HEK293T (cell line): ENCODE measurements at regions not wholly inside any gene's neighbourhood (a gene's known extent, or its start where the extent isn't known, plus 50 kb on each side); places are given as distances from the start of the nearest gene placed in this dataset.

Experiments used
- CTCF ChIA-PET: fragments of 350-600 bp; formaldehyde crosslinking; extraction: SDS; loops from one replicate; lab custom pipeline; 2021; ENCODE audit warnings: antibody characterized with exemption, inconsistent platforms; lab: Yijun Ruan, JAX
- POLR2A ChIA-PET: fragments of 350-600 bp; formaldehyde crosslinking; extraction: SDS; loops from one replicate; lab custom pipeline; 2020; ENCODE audit warnings: antibody characterized with exemption, inconsistent platforms; lab: Yijun Ruan, JAX
- DNase-seq: peaks from one replicate; pipeline ENCODE4 v3.0.0; 2012; ENCODE audit warnings: mixed read lengths; ENCODE audit errors: extremely low spot score
- ARNT ChIP-seq: fragments of 450-650 bp; IDR thresholded peaks from 2 replicates; pipeline ENCODE4 v1.6.1; 2017; ENCODE audit warnings: mild to moderate bottlenecking
- BHLHE40 ChIP-seq: fragments of 450-650 bp; IDR thresholded peaks from 2 replicates; pipeline ENCODE4 v1.6.1; 2016; ENCODE audit warnings: mild to moderate bottlenecking, moderate library complexity, borderline replicate concordance
- CTBP1 ChIP-seq: fragments of 450-650 bp; IDR thresholded peaks from 2 replicates; pipeline ENCODE4 v1.6.1; 2016; ENCODE audit warnings: borderline replicate concordance
- ELF4 ChIP-seq: fragments of 450-650 bp; IDR thresholded peaks from 2 replicates; pipeline ENCODE4 v1.6.1; 2017; ENCODE audit warnings: antibody characterized with exemption
- FOXA1 ChIP-seq: fragments of 450-650 bp; IDR thresholded peaks from 2 replicates; pipeline ENCODE4 v1.6.1; 2016; ENCODE audit warnings: mild to moderate bottlenecking
- FOXK2 ChIP-seq: fragments of 450-650 bp; IDR thresholded peaks from 2 replicates; pipeline ENCODE4 v1.6.1; 2016; ENCODE audit warnings: mild to moderate bottlenecking
- FOXM1 ChIP-seq: fragments of 450-650 bp; IDR thresholded peaks from 2 replicates; pipeline ENCODE4 v1.6.1; 2017; ENCODE audit warnings: mild to moderate bottlenecking, borderline replicate concordance
- HDGF ChIP-seq: fragments of 450-650 bp; IDR thresholded peaks from 2 replicates; pipeline ENCODE4 v1.6.1; 2017; ENCODE audit warnings: antibody characterized with exemption, borderline replicate concordance
- L3MBTL2 ChIP-seq: fragments of 450-650 bp; conservative IDR thresholded peaks from 2 replicates; pipeline ENCODE4 v1.6.1; 2016; ENCODE audit warnings: mild to moderate bottlenecking
- LEF1 ChIP-seq: fragments of 450-650 bp; IDR thresholded peaks from 2 replicates; pipeline ENCODE4 v1.6.1; 2017; ENCODE audit warnings: mild to moderate bottlenecking, borderline replicate concordance
- NFRKB ChIP-seq: fragments of 450-650 bp; IDR thresholded peaks from 2 replicates; pipeline ENCODE4 v1.6.1; 2016; ENCODE audit warnings: mild to moderate bottlenecking, moderate library complexity
- PKNOX1 ChIP-seq: fragments of 450-650 bp; IDR thresholded peaks from 2 replicates; pipeline ENCODE4 v1.6.1; 2016
- SP1 ChIP-seq: fragments of 450-650 bp; IDR thresholded peaks from 2 replicates; pipeline ENCODE4 v1.6.1; 2017
- SUZ12 ChIP-seq: fragments of 450-650 bp; IDR thresholded peaks from 2 replicates; pipeline ENCODE4 v1.6.1; 2016; ENCODE audit warnings: mild to moderate bottlenecking
- TARDBP ChIP-seq: fragments of 450-650 bp; IDR thresholded peaks from 2 replicates; pipeline ENCODE4 v1.6.1; 2016
- ZNF384 ChIP-seq: fragments of 450-650 bp; IDR thresholded peaks from 2 replicates; pipeline ENCODE4 v1.6.1; 2016

- ChIA-PET CTCF (no interaction called here), POLR2A (no interaction called here)
- no peak for DNase-seq
- TF ChIP-seq PKNOX1 (no peak), NFRKB (no peak), ARNT (no peak), TARDBP (no peak), CTBP1 (no peak), HDGF (no peak), BHLHE40 (no peak), L3MBTL2 (no peak), LEF1 (no peak)
Observed at GRCh38 chr13:103403814-103404213, 337.6 kb upstream of the SLC10A2 start.

- TF ChIP-seq SUZ12, result no peak
- TF ChIP-seq PKNOX1, result no peak
- no peak for TF ChIP-seq FOXK2
- TF ChIP-seq FOXA1, result no peak
- TF ChIP-seq L3MBTL2, result no peak
- TF ChIP-seq FOXM1, result no peak
- TF ChIP-seq BHLHE40, result no peak
- TF ChIP-seq HDGF, result no peak
- no peak for TF ChIP-seq LEF1
- TF ChIP-seq SP1, result no peak
- no peak for TF ChIP-seq ELF4
- TF ChIP-seq CTBP1, result no peak
- ChIA-PET CTCF (no interaction called here), POLR2A (no interaction called here)
- DNase-seq, result no peak
Observed at GRCh38 chr13:103403148-103403740, 337.0 kb upstream of the SLC10A2 start.

GRCh38 chr13:103395139-103395538 is 328.9 kb upstream of the SLC10A2 start:
- ChIA-PET POLR2A (no interaction called here), CTCF (no interaction called here)
- DNase-seq, result no peak
- TF ChIP-seq SUZ12 (no peak), BHLHE40 (no peak), CTBP1 (no peak)

GRCh38 chr13:103394618-103395017 is 328.4 kb upstream of the SLC10A2 start:
- TF ChIP-seq CTBP1 (no peak), FOXK2 (no peak), NFRKB (no peak), TARDBP (no peak), HDGF (no peak), ARNT (no peak), FOXM1 (no peak), ZNF384 (no peak), PKNOX1 (no peak), SP1 (no peak), FOXA1 (no peak), LEF1 (no peak), L3MBTL2 (no peak), SUZ12 (no peak), ELF4 (no peak)
- POLR2A ChIA-PET, result no interaction called here
- no peak for DNase-seq
- CTCF ChIA-PET, result no interaction called here

GRCh38 chr13:103391936-103392335 is 325.7 kb upstream of the SLC10A2 start:
- POLR2A ChIA-PET, result no interaction called here
- CTCF ChIA-PET, result no interaction called here
- TF ChIP-seq ZNF384, result no peak
- no peak for TF ChIP-seq CTBP1
- TF ChIP-seq FOXK2, result no peak
- DNase-seq, result no peak

GRCh38 chr13:103388839-103389238 is 322.6 kb upstream of the SLC10A2 start:
- ChIA-PET CTCF (interaction anchor here (0.6 kb wide), 1 partner anchor 985 kb away, joined by 6 read pairs; no protein-coding TSS in a partner anchor), POLR2A (no interaction called here)
- TF ChIP-seq FOXK2 (no peak), FOXA1 (no peak), L3MBTL2 (no peak), SP1 (no peak), HDGF (no peak), LEF1 (no peak), ZNF384 (no peak), ARNT (no peak), PKNOX1 (no peak), BHLHE40 (no peak), NFRKB (no peak), ELF4 (no peak)
- DNase-seq, result no peak
